Adipocyte (in vitro differentiated cells): ENCODE measurements at regions not wholly inside any gene's neighbourhood (a gene's known extent, or its start where the extent isn't known, plus 50 kb on each side); places are given as distances from the start of the nearest gene placed in this dataset.

Source experiments
- DNase-seq: peaks from one replicate; pipeline ENCODE4 v3.0.0-alpha.2; 2015; ENCODE audit warnings: low read depth
- H3K27me3 ChIP-seq: replicated peaks from 2 replicates; pipeline ENCODE4 v1.7.0; 2013; ENCODE audit warnings: mild to moderate bottlenecking, low read length, moderate library complexity; ENCODE audit not compliant: control insufficient read depth, insufficient read depth
- H3K36me3 ChIP-seq: 2 replicates; pipeline ENCODE4 v1.7.0; 2013; ENCODE audit warnings: low read length, mild to moderate bottlenecking, moderate library complexity; ENCODE audit not compliant: control insufficient read depth, insufficient read depth, severe bottlenecking
- H3K4me1 ChIP-seq: 2 replicates; pipeline ENCODE4 v1.7.0; 2013; ENCODE audit warnings: mild to moderate bottlenecking, low read length, moderate library complexity; ENCODE audit not compliant: control insufficient read depth, insufficient read depth
- H3K4me3 ChIP-seq: 2 replicates; pipeline ENCODE4 v1.7.0; 2013; ENCODE audit warnings: mild to moderate bottlenecking, low read length, moderate library complexity
- H3K9ac ChIP-seq: 2 replicates; pipeline ENCODE4 v1.7.0; 2013; ENCODE audit warnings: mild to moderate bottlenecking, low read length, moderate library complexity
- H3K9me3 ChIP-seq: 2 replicates; pipeline ENCODE4 v1.7.0; 2013; ENCODE audit warnings: mild to moderate bottlenecking, low read length, moderate library complexity; ENCODE audit not compliant: control insufficient read depth

DNA sequence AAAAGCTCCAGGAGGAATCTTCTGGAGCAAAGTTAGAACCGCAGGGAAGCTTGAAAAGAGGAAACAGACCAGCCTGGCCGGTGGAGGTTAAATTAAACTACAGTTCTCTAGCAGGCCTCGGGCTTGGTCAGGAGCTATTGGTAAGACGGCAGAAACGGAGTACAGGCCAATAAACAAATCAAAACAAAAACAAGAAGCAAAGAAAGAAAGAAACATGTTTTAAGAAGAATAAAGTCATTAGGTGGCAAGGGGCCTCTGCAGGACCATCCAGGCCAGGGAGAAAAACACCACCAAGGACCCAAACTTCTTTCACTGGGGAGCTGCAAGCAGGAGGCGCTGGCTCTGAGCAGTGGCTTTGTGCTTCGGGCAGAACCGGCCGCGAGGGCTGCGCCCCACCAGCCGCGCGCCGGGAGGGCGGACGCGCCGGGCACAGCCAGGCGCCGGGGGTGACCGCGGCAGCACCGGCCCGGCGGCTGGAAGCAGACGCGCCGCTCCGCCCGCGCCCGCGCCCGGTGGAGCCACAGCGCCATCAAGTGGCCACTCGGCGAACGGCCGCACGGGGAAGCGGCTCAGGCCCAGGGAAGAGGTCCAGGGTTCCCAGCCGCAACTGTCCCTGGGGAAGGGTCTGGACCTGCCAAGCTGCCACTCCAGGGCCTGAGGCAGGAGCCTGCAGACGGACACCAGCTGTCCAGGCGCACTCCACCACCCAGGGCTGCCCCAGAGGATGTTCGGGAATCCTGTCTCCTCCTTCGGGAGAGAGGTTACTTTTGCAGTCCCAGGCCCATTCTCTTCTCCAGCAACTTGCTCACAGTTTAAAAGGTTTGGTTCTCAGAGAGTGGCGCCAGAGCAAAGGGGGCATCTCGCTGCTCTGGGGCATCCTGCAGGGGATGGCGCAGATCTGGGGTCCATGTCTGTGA, 419.4 kb downstream of the SOX9 start:
- peak; percentile 86 for DNase-seq
- H3K27me3 ChIP-seq = no peaks in the 10 kb centered on the region
- H3K4me1 ChIP-seq = peaks cover 14% of the 10 kb centered on the region
- peak overlapping the region; percentile 72 for H3K4me3 ChIP-seq
- peak overlapping the region; percentile 73 for H3K9ac ChIP-seq
- no peaks in the 10 kb centered on the region for H3K9me3 ChIP-seq
- H3K36me3 ChIP-seq = no peaks in the 10 kb centered on the region

DNA sequence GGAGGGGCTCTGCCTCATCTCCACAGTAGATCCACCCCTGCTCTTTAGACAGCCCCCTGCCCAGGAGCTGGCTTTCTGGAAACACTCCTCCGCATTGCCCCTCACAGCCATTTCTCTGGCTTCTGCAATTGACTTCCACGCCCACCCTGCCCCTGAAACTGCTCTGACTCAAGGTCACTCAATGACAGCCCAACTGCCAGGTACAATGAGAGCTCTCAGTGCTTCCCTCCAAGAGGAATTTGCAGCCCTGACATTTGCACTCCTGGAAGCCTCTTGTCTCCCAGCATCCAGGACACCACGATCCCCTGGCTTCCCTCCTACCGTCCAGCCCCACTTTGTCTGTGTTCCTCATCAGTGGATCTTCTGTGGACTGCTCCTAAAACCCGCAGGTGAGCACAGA, 421.5 kb downstream of the SOX9 start:
- peaks cover 14% of the 10 kb centered on the region for H3K4me1 ChIP-seq
- H3K4me3 ChIP-seq = no peak overlapping the region
- no peaks in the 10 kb centered on the region for H3K36me3 ChIP-seq
- no peak overlapping the region for H3K9ac ChIP-seq
- no peaks in the 10 kb centered on the region for H3K9me3 ChIP-seq
- no peak for DNase-seq
- no peaks in the 10 kb centered on the region for H3K27me3 ChIP-seq

DNA sequence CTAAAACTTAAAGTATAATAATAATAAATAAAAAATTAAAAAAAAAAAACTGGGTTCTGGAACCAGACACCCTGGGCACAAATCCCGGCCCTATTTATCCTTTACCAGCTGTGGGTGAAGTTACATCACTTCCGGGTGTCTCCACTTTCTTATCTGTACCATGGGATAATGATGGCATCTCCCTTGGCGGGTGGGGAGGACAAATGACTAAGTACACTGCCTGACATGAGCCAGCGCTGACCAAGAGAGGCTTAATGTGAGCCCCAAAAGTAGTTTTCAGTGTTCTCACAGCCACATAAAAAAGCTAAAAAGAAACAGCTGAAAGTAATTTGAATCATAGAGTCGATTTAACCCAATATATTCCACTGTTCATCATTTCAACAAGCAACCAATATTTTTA, 424.9 kb downstream of the SOX9 start:
- no peak for DNase-seq
- Histone ChIP-seq H3K4me3 (no peak overlapping the region), H3K36me3 (no peaks in the 10 kb centered on the region), H3K9ac (no peak overlapping the region), H3K27me3 (no peaks in the 10 kb centered on the region), H3K9me3 (peaks cover 6% of the 10 kb centered on the region), H3K4me1 (no peaks in the 10 kb centered on the region)

DNA sequence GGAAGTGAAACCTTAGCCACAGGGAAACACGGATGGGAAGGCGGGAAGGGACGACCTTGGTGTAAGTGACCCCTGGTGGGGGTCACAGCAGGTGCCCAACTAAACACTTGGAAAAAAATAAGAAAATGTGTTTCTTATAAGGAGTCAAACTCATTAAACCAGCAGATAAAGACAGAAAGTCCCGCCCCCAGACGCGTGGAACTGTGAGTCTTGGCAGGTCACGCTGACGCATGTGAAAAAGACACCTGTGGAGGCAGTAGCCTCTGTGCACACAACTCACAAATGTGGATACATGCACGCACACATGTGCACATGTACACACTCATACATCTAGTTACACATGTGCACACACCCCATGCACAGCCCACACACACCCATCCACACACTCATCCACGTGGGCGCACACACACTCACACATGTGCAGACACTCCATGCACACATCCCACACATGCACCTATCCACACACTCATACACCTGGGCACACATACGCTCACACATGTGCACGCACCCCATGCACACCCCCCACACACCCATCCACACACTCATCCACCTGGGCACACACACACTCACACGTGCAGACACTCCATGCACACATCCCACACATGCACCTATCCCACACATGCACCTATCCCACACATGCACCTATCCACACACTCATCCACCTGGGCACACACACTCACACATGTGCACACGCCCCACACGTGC, 432.4 kb downstream of the SOX9 start:
- no peak overlapping the region for H3K9ac ChIP-seq
- DNase-seq = no peak
- H3K27me3 ChIP-seq = no peaks in the 10 kb centered on the region
- H3K9me3 ChIP-seq = peaks cover 6% of the 10 kb centered on the region
- no peak overlapping the region for H3K4me3 ChIP-seq
- no peaks in the 10 kb centered on the region for H3K4me1 ChIP-seq
- no peaks in the 10 kb centered on the region for H3K36me3 ChIP-seq

DNA sequence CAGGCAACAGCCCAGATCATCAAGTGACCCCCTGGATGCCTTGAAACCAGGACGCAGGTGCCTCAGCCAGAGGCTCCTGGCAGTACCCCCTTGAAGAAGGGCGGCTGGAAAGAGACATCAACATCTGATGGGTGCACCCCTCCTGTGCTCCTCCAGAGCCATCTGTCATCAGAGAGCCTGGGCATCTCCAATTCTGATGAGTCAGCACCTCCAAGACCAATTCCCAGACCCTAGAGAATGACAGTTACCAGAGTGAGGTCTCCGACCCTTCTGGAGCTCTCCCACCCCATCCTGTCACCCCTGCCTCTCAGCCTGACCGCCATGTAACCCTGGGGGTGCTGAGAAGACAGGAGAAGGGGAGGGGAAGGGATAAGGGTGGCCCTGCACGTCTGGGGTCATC, 433.7 kb downstream of the SOX9 start:
- Histone ChIP-seq H3K36me3 (no peaks in the 10 kb centered on the region), H3K9me3 (peaks cover under 1% of the 10 kb centered on the region), H3K9ac (no peak overlapping the region), H3K4me3 (no peak overlapping the region), H3K27me3 (no peaks in the 10 kb centered on the region), H3K4me1 (no peaks in the 10 kb centered on the region)
- no peak for DNase-seq

DNA sequence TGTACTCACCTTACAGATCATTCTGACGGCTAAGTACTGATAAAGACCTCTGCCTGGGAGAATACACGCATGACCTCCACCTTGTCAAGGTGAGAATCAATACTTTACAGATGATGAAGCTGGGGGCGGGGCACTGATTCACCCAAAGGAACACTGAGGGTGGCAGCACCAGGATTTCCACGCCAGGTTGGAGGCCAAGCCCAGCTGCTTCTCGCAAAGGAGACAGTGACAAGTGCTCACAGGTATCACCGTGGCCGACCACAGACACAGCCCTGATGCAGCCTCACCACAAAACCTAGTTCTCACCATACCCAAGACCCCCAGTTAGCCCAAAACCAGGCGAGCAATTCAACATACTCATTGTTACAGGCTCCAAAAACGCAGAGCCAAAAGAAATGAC, 434.2 kb downstream of the SOX9 start:
- no peak overlapping the region for H3K9ac ChIP-seq
- H3K4me1 ChIP-seq = no peaks in the 10 kb centered on the region
- H3K9me3 ChIP-seq = no peaks in the 10 kb centered on the region
- H3K4me3 ChIP-seq = no peak overlapping the region
- no peaks in the 10 kb centered on the region for H3K36me3 ChIP-seq
- DNase-seq = no peak
- no peaks in the 10 kb centered on the region for H3K27me3 ChIP-seq

DNA sequence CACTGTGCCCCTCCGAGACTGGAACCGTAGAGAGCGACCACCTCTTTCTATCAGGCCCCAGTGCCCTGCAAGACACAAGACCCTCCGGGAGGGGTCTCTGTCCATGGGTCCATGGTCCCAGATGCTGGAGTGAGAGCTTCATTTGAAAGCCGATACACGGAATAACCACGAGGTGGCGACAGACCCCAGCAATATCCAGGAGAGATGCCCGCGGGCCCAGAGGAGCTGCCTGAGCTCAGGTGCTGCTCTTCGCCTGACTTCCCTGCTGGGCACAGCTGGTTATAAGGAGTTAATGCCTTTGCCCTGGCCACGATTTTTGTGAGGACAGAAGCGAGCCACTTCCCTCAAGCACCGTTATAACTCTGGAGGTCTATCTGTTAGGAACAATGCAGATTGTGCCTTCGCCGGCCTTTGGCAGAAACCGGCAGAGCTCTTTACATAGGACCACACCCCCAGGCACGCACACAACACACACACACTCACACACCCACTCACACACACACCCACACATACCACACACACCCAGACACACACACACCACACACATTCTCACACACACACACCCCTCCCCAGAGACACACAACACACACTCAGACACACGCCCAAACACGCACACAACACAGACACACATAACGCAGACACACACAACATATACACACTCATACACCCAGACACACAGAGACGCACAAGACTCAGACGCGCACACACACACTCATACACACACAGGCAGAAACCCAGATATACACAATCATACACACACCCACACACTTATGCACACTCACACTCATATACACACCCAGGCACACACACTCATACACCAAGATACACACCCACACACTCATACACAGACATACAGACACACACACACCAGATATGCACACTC, 436.4 kb downstream of the SOX9 start:
- Histone ChIP-seq H3K9me3 (no peaks in the 10 kb centered on the region), H3K4me1 (no peaks in the 10 kb centered on the region), H3K9ac (no peak overlapping the region), H3K27me3 (no peaks in the 10 kb centered on the region), H3K4me3 (no peak overlapping the region), H3K36me3 (no peaks in the 10 kb centered on the region)
- peak; percentile 83 for DNase-seq

DNA sequence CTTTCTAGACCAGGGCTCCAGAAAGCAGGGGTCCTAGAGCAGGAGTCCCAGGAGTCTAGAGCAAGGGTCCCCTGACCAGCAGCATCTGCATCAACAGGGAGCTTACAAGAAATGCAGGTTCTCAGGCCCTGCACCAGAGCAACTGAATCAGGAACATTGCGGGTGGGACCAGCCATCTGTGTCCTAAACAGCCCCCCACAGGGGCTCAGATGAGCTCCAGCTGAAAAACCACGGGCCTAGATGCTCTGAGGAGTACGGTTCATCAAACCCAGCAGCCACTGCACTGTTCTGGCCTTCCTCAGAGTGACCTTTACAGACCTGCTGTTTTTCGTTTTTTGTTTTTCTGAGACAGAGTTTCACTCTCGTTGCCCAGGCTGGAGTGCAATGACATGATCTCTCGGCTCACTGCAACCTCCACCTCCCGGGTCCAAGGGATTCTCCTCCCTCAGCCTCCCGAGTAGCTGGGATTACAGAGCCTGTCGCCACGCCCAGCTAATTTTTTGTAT, 438.2 kb downstream of the SOX9 start:
- no peak overlapping the region for H3K9ac ChIP-seq
- DNase-seq = no peak
- no peaks in the 10 kb centered on the region for H3K36me3 ChIP-seq
- H3K27me3 ChIP-seq = no peaks in the 10 kb centered on the region
- no peak overlapping the region for H3K4me3 ChIP-seq
- H3K4me1 ChIP-seq = no peaks in the 10 kb centered on the region
- no peaks in the 10 kb centered on the region for H3K9me3 ChIP-seq

DNA sequence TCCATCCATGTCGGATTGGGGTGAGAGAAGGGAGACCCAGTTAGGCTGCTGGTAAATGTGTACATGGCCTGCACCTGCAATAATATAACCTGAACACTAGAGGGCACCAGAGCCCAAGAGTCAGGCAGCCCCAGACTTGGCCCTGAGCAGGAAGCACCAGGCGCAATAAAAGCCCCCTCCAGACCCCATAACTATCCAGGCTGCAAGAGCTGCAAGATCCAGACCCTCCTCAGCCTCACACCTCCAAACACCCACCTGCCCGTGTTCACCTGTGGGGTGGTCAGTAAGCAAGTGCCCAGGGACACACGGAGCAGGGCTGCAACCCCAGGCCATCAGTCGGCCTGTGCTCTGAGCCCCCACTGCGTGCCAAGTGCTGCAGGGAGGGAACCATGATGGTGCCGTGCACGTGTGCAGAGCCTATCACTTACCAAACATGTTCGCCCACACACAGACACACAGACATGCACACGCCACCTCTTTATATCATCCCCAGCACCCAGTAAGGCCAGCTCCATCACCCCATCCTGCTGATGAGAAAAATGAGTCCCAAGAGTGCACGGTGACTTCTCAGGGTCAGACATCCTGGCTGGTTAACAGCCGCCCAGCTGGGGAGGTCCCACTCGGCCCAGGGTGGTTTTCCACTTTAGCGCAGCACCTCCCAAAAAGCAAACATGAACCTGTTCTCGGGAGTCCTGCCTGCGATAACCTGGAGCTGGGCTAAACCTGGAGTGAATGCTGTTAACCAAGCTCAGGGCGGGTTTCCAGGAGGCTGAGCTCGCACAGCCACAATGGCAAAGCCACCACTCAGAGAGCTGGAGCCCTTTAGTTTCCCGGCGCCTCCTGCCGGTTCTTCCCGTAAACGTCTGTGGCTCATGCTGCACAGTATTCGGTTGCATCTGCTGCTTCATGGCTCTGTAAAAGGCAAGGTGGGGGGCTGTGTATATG, 439.8 kb downstream of the SOX9 start:
- no peak overlapping the region for H3K4me3 ChIP-seq
- no peaks in the 10 kb centered on the region for H3K36me3 ChIP-seq
- H3K27me3 ChIP-seq = no peaks in the 10 kb centered on the region
- peak; percentile 75 for DNase-seq
- no peaks in the 10 kb centered on the region for H3K9me3 ChIP-seq
- H3K9ac ChIP-seq = no peak overlapping the region
- no peaks in the 10 kb centered on the region for H3K4me1 ChIP-seq

DNA sequence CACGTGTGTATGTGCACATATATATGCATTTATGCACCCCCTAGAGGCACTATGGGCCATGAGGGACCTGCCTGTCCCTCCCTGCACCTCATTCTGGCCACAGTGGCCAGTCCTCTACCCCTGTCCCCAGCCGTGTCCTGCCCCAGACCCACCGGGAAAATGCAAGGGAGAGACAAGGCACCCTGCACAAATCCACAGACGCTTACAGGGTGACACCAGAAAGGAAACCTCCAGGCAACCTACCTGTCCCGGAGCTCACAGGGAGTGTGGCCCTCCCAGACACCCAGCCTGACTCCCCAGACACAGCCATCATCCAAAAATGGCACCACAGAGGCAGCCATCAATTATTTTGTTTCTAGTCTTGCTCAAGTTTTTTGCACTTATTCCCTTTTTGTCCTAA, 440.4 kb downstream of the SOX9 start:
- H3K4me1 ChIP-seq = no peaks in the 10 kb centered on the region
- no peaks in the 10 kb centered on the region for H3K9me3 ChIP-seq
- H3K4me3 ChIP-seq = no peak overlapping the region
- H3K27me3 ChIP-seq = no peaks in the 10 kb centered on the region
- H3K36me3 ChIP-seq = no peaks in the 10 kb centered on the region
- no peak for DNase-seq
- no peak overlapping the region for H3K9ac ChIP-seq
